Panc1 (cell line): ENCODE measurements at regions not wholly inside any gene's neighbourhood (a gene's known extent, or its start where the extent isn't known, plus 50 kb on each side); places are given as distances from the start of the nearest gene placed in this dataset.

Experiments
- CTCF ChIP-seq: fragments of 450-650 bp; IDR thresholded peaks from 2 replicates; pipeline ENCODE4 v1.5.1; 2017; ENCODE audit warnings: mild to moderate bottlenecking
- POLR2AphosphoS5 ChIP-seq: IDR thresholded peaks from 2 replicates; pipeline ENCODE4 v1.6.1; 2012; ENCODE audit warnings: mild to moderate bottlenecking, low read depth, low read length, moderate library complexity
- REST ChIP-seq, 2 experiments: IDR thresholded peaks; 2 replicates each; pipeline ENCODE4 v1.6.1; 2011 to 2012; ENCODE audit warnings: low read depth in 2 of 2, control low read depth in 1 of 2, low read length in 1 of 2, mild to moderate bottlenecking in 1 of 2, moderate library complexity in 1 of 2; ENCODE audit not compliant: insufficient read depth in 1 of 2

GRCh38 chr1:14347186-14347585 is 251.3 kb upstream of the KAZN start:
- TF ChIP-seq CTCF, result no peak
- no peak for TF ChIP-seq POLR2AphosphoS5
- no peak for TF ChIP-seq REST (IDR thresholded peaks at IDR 0.05; ENCODE audit: insufficient read depth in 1 of 2, low read depth in 2 of 2, low read length in 1 of 2)
